ENCODE measurements at regions not wholly inside any gene's neighbourhood (a gene's known extent, or its start where the extent isn't known, plus 50 kb on each side); places are given as distances from the start of the nearest gene placed in this dataset.
A peak's percentile ranks its signal among the peaks of the same experiment; 100 is the strongest.

GRCh38 chr3:40705663-40706062, 180.9 kb downstream of the ZNF621 start:
- DNase-seq = no peak

GRCh38 chr3:40713306-40713705, 188.5 kb downstream of the ZNF621 start:
- no peak for DNase-seq

DNA sequence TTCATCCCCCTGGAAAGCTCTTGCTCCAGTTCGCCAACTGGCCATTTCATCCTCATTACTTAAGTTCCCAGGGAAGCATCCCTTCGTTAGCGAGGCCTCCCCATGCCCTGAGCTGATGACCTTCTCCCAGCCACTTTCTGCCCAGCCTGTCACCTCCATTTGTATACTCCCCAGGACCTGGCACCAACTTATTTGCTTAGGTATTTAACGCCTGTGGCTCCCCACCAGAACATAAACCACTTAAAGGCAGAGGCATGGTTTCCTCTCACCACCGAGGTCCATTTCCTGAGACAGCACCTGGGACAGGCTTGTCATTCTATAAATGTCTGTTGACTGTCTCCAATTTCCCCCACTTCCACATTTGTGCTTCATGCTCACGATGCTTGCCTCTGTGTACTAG, 189.0 kb downstream of the ZNF621 start:
- DNase-seq = no peak

- DNase-seq = no peak
Measured at GRCh38 chr3:40714771-40715345, 190.1 kb downstream of the ZNF621 start.

GRCh38 chr3:40715551-40715950, 190.8 kb downstream of the ZNF621 start:
- no peak for DNase-seq

DNA sequence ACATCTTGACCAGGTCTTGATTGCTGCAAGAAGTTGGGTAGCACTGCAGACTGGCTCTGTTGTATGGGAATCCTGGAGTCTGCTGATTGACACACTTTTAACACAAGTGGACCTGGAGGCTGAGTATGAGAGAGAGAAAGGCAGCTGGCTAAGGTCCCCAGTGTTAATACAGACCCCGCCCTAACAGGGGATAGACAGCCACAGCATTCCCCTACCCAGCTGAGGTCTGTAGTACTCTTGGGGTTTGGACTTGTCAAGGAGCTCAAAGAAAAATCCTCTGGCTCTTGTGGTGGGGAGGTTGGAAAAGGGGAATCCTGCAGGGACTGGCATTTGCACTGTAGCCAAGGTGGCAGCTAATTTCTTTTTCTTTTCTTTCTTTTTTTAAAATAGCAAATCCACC, 192.7 kb downstream of the ZNF621 start:
- no peak for DNase-seq

GRCh38 chr3:40718209-40718608, 193.4 kb downstream of the ZNF621 start:
- DNase-seq = no peak

DNA sequence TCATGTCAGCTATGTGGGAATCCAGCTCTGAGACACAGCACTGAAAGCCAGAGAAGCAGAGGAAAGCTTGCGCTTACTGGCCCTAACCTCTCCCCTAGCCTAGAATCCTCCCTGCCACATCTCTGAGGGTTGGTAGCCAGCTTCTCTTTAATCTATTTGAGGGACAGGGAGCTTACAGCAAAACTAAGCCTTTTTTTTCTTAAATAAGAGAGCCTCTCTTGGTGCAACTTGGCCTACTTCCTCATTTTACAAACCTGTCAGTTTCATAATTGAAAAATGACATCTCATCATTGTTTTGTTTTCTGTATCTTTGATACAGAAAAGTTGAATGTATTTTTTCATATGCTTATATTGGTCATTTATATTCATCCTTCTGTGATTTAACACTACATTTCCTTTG, 193.9 kb downstream of the ZNF621 start:
- no peak for DNase-seq

DNA sequence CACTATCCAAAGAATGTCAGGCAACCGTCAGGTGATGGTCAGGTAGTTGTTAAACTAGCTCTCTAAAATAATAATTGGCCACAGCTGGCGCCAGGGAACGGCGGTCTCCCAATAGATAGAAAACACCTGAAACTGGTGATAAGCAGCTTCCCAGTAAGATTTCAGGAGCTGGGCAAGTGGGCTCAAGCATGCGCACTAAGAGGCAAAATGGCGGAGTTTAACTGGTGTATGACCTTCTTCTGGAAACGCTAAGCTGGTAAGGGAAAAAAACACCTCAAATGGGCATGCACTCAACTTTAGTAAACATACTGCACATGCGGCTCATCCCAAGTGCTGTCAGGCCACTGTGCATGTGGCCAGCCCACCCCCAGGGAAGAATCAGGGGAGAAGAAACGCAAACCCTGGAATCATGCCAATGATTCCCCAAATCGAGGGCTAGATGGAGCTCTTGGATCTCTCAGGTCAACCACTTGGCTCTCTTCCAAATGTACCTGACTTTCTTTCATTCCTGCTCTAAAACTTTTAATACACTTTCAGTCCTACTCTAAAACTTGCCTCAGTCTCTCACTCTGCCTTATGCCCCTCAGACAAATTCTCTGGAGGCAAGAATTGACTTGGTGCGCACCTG, 195.0 kb downstream of the ZNF621 start:
- peak; percentile 17 for DNase-seq

GRCh38 chr3:40720341-40720740, 195.6 kb downstream of the ZNF621 start:
- no peak for DNase-seq

DNA sequence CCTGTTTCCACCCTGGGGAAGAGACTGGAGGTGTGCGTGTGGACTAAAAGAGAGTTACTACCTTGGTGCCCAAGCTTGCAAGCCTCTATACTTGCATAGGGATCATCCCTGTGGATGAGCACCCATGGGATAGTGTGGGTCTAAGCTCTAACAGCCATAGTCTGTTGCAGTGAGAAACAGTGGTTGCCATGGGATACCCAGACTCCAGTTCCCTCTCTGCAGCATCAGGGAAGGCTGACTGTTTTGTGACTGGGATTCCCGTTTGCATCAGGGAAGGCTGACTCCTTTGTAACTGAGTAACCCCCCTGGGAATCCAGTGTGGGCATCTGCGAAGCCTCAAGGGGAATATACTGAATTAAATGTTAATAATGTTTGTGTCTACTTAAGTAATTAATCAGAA, 196.1 kb downstream of the ZNF621 start:
- no peak for DNase-seq

- no peak for DNase-seq
Measured at GRCh38 chr3:40723083-40723660, 198.4 kb downstream of the ZNF621 start.

DNA sequence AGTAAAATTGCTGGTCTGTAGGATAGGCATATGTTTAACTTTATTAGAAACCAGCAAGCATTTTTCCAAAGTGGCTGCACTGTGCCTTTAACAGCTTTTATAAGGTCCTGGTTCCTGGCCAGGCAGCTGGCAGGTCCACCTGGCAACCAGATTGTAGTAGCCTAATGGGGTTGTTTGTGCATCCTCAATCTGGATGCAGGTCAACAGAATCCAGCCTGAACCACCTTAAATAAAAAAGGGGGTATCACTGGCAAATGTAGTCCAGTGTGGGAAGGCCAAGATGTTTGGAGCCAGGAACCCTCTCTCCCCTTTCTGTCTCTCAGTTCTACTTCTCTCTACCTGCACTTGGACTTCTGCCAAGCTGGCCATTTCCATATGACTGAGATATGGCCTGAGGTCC, 200.3 kb downstream of the ZNF621 start:
- no peak for DNase-seq

GRCh38 chr3:40731445-40731844, 206.7 kb downstream of the ZNF621 start:
- no peak for DNase-seq

- DNase-seq = no peak
Measured at GRCh38 chr3:40736943-40737342, 212.2 kb downstream of the ZNF621 start.

DNA sequence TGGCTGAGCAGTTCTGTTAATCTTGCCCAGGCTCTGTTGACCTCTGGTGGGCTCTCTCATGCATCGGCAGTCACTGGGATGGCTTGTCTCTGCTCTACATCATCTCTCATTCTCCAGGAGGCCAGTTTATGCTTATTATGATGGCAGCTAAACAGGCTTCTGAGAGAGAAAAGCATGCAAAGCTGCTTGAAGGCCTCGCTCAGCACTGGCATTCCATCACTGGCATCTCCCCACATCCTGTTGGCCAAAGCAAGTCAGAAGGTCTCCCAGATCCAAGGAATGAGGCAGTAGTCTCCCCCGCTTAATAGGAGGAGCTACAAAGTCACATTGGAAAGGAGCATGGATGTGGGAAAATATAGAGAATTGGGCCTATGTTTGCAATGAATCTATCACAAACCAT, 212.6 kb downstream of the ZNF621 start:
- DNase-seq = no peak

DNA sequence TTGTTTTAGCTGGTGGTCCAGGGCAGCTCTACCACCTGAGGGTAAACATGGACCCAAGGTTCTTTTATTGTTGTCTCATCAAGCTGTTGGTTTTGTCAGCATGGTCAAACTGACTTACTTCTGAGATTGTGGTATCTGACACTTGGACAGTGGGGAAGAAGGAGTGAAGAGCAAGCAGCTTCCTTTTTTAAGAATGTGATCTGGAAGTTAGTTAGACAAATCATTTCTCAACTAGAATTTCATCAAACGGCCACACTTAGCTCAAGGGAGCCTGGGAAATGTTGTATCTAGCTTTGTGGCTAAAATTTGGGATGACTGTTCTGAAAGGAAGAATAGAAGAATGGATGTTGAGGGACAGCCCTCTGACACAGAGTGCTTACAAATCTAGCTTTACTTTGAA, 215.2 kb downstream of the ZNF621 start:
- DNase-seq = no peak

- no peak for DNase-seq
Measured at GRCh38 chr3:40741729-40742128, 217.0 kb downstream of the ZNF621 start.

- no peak for DNase-seq
Measured at GRCh38 chr3:40745381-40746106, 220.8 kb downstream of the ZNF621 start.

- no peak for DNase-seq
Measured at GRCh38 chr3:40751666-40752065, 226.9 kb downstream of the ZNF621 start.

DNA sequence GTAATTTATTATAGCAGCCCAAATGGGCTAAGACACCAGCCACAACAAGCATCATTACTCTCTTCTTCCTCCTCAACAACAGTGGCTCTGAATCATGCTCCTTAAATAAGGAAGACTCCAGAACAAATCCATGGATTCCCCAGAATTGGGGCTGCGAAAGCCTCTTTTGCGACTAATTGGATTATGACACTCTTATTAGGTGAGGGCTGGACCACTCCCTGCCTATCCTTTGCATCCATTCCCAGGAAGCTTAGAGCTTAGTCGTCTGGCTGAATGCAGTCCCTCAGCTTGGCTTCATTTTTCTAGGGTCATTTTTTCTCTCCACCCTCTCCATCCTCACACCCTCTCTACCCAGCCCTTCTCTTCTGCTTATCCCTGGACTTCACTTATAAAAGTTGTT, 227.7 kb downstream of the ZNF621 start:
- DNase-seq = no peak

GRCh38 chr3:40753291-40753770, 228.6 kb downstream of the ZNF621 start:
- DNase-seq = no peak

DNA sequence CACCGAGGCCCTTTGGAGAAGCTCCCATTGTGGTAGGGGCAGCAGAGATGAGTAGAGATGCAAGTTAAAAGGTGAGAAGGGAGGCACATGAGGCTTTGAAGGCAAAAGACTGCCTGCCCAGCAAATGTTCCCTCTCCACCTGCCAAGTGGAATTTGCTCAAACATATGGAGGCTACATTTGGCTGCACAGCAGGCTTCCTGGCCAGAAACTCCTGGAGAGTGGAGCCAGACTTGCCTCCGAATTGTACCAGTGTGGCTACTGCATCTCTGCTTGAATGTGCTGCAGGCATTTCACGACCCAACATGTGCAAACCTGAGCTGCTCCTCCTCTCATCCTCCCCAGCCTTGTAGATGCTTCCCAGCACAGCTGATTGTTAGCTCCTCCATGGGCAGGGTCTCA, 229.2 kb downstream of the ZNF621 start:
- DNase-seq = no peak

- no peak for DNase-seq
Measured at GRCh38 chr3:40754994-40755393, 230.2 kb downstream of the ZNF621 start.
